Mesodermal cell (in vitro differentiated cells): ENCODE measurements at regions not wholly inside any gene's neighbourhood (a gene's known extent, or its start where the extent isn't known, plus 50 kb on each side); places are given as distances from the start of the nearest gene placed in this dataset.
"Not testable (repeated sequence)": the region's sequence is repeated elsewhere in the genome, so short reads cannot be mapped to it uniquely, and the experiment has no call there.

Experiments used
- H3K27ac ChIP-seq: 2 replicates; pipeline ENCODE4 v1.7.0; 2013; ENCODE audit warnings: mild to moderate bottlenecking, low read depth, low read length, moderate library complexity; ENCODE audit not compliant: severe bottlenecking
- H3K36me3 ChIP-seq: 2 replicates; pipeline ENCODE4 v1.7.1; 2013; ENCODE audit warnings: mild to moderate bottlenecking, low read length, moderate library complexity; ENCODE audit not compliant: control insufficient read depth, insufficient read depth
- H3K4me1 ChIP-seq: one replicate; pipeline ENCODE4 v1.7.1; 2013; ENCODE audit warnings: mild to moderate bottlenecking, low read length; ENCODE audit not compliant: insufficient read depth, control insufficient read depth, poor library complexity, severe bottlenecking
- H3K4me3 ChIP-seq: 2 replicates; pipeline ENCODE4 v1.7.0; 2013; ENCODE audit warnings: low read length, control low read depth, mild to moderate bottlenecking; ENCODE audit not compliant: insufficient read depth, poor library complexity, severe bottlenecking; ENCODE audit errors: extremely low read depth
- H3K9me3 ChIP-seq: 2 replicates; pipeline ENCODE4 v1.7.1; 2013; ENCODE audit warnings: mild to moderate bottlenecking, low read length, moderate library complexity; ENCODE audit not compliant: control insufficient read depth
- WGBS, 2 experiments: methylation state at CpG; one replicate each; pipeline ENCODE4 v1.1.5; 2013; ENCODE audit warnings: missing lambda C conversion rate in 2 of 2; ENCODE audit not compliant: insufficient coverage in 2 of 2; 5-methylcytosine and 5-hydroxymethylcytosine counted together

GRCh38 chr7:142506601-142507000, 242.7 kb upstream of the PRSS1 start:
- H3K27ac ChIP-seq: no peak overlapping the region
- H3K4me1 ChIP-seq: no peaks in the 10 kb centered on the region
- no peaks in the 10 kb centered on the region for H3K9me3 ChIP-seq
- H3K36me3 ChIP-seq: no peaks in the 10 kb centered on the region
- H3K4me3 ChIP-seq: no peak overlapping the region
- WGBS, 2 experiments: 92 to 94% methylated on average over 2 to 3 of the region's 3 CpGs

GRCh38 chr7:142503949-142504348, 245.3 kb upstream of the PRSS1 start:
- not testable (repeated sequence) for H3K9me3 ChIP-seq, H3K4me1 ChIP-seq, H3K4me3 ChIP-seq, H3K36me3 ChIP-seq, H3K27ac ChIP-seq
- WGBS, 2 experiments: 70 to 80% methylated on average over 2 of the region's 8 CpGs

- Histone ChIP-seq H3K27ac (no peak overlapping the region), H3K36me3 (no peaks in the 10 kb centered on the region), H3K4me1 (no peaks in the 10 kb centered on the region), H3K9me3 (no peaks in the 10 kb centered on the region), H3K4me3 (no peak overlapping the region)
- WGBS, 2 experiments: 96 to 100% methylated on average over 3 to 4 of the region's 6 CpGs
Observed at GRCh38 chr7:142503036-142503435, 245.2 kb upstream of the PRSS58 start.

- WGBS, 2 experiments: 38 to 55% methylated on average over 1 of the region's 1 CpG
- Histone ChIP-seq H3K36me3 (no peaks in the 10 kb centered on the region), H3K4me3 (no peak overlapping the region), H3K27ac (no peak overlapping the region), H3K4me1 (no peaks in the 10 kb centered on the region), H3K9me3 (no peaks in the 10 kb centered on the region)
Observed at GRCh38 chr7:142501434-142501833, 243.6 kb upstream of the PRSS58 start.

- Histone ChIP-seq H3K9me3 (no peaks in the 10 kb centered on the region), H3K4me3 (no peak overlapping the region), H3K27ac (no peak overlapping the region), H3K4me1 (no peaks in the 10 kb centered on the region), H3K36me3 (no peaks in the 10 kb centered on the region)
- WGBS, 2 experiments: 63 to 92% methylated on average over 1 to 4 of the region's 4 CpGs
Observed at GRCh38 chr7:142500366-142500765, 242.5 kb upstream of the PRSS58 start.

GRCh38 chr7:142499635-142500034, 241.8 kb upstream of the PRSS58 start:
- H3K36me3 ChIP-seq: no peaks in the 10 kb centered on the region
- 82 to 94% methylated on average over 3 of the region's 4 CpGs for WGBS, 2 experiments
- no peak overlapping the region for H3K4me3 ChIP-seq
- no peaks in the 10 kb centered on the region for H3K4me1 ChIP-seq
- no peak overlapping the region for H3K27ac ChIP-seq
- H3K9me3 ChIP-seq: no peaks in the 10 kb centered on the region

GRCh38 chr7:142498364-142498763, 240.5 kb upstream of the PRSS58 start:
- no CpG with 5 or more reads among the region's 1 CpG for WGBS, 2 experiments
- no peaks in the 10 kb centered on the region for H3K36me3 ChIP-seq

GRCh38 chr7:142496545-142496991, 238.7 kb upstream of the PRSS58 start:
- no peak overlapping the region for H3K27ac ChIP-seq
- H3K9me3 ChIP-seq: no peaks in the 10 kb centered on the region
- H3K4me3 ChIP-seq: no peak overlapping the region
- H3K36me3 ChIP-seq: no peaks in the 10 kb centered on the region
- H3K4me1 ChIP-seq: no peaks in the 10 kb centered on the region
- 23 to 32% methylated on average over 7 to 8 of the region's 8 CpGs for WGBS, 2 experiments

More at GRCh38 chr7:142498364-142498763, 240.5 kb upstream of the PRSS58 start:
- no peak overlapping the region for H3K27ac ChIP-seq
- no peak overlapping the region for H3K4me3 ChIP-seq
- no peaks in the 10 kb centered on the region for H3K4me1 ChIP-seq
- H3K9me3 ChIP-seq: no peaks in the 10 kb centered on the region

- not testable (repeated sequence) for H3K9me3 ChIP-seq, H3K36me3 ChIP-seq, H3K27ac ChIP-seq, H3K4me1 ChIP-seq, H3K4me3 ChIP-seq
- 83 to 90% methylated on average over 1 of the region's 3 CpGs for WGBS, 2 experiments
Observed at GRCh38 chr7:142495879-142496278, 238.0 kb upstream of the PRSS58 start.

GRCh38 chr7:142495301-142495700, 237.4 kb upstream of the PRSS58 start:
- not testable (repeated sequence) for H3K27ac ChIP-seq, H3K36me3 ChIP-seq, H3K4me1 ChIP-seq, H3K9me3 ChIP-seq, H3K4me3 ChIP-seq

GRCh38 chr7:142494021-142494420, 236.2 kb upstream of the PRSS58 start:
- Histone ChIP-seq H3K27ac (no peak overlapping the region), H3K36me3 (no peaks in the 10 kb centered on the region), H3K4me3 (no peak overlapping the region), H3K9me3 (no peaks in the 10 kb centered on the region), H3K4me1 (no peaks in the 10 kb centered on the region)
- 87 to 100% methylated on average over 1 of the region's 2 CpGs for WGBS, 2 experiments

- Histone ChIP-seq H3K4me1 (no peaks in the 10 kb centered on the region), H3K36me3 (no peaks in the 10 kb centered on the region), H3K9me3 (no peaks in the 10 kb centered on the region), H3K4me3 (no peak overlapping the region), H3K27ac (no peak overlapping the region)
- WGBS, 2 experiments: 93 to 94% methylated on average over 5 to 6 of the region's 7 CpGs
Observed at GRCh38 chr7:142488842-142489241, 231.0 kb upstream of the PRSS58 start.
